ENCODE measurements at regions not wholly inside any gene's neighbourhood (a gene's known extent, or its start where the extent isn't known, plus 50 kb on each side); places are given as distances from the start of the nearest gene placed in this dataset.

- Histone ChIP-seq H3K27me3 (peaks cover 0 to 33% (median 9%) of the 10 kb centered on the region in 7 donors), H3K9me3 (no peaks in the 10 kb centered on the region), H3K36me3 (no peaks in the 10 kb centered on the region), H3K4me1 (no peaks in the 10 kb centered on the region), H3K27ac (no peak overlapping the region), H3K4me3 (no peak overlapping the region)
- DNase-seq (no peak), ATAC-seq (no peak)
- intact Hi-C loops (cut with DNase I): loop anchor here in 1 of 10 donors (10.0 kb wide), 1 partner anchor 64 kb away; no protein-coding TSS in a partner anchor
- no peak for TF ChIP-seq CTCF (IDR thresholded peaks at IDR 0.05)
- 21 to 23% methylated on average over 3 of the region's 3 CpGs for WGBS, 2 donors
These were observed 77.7 kb downstream of the LINC00237 start for GRCh38 chr20:21028436-21028835.

- 62 to 64% methylated on average over 7 of the region's 7 CpGs for WGBS, 2 donors
- no peak for ATAC-seq
- Histone ChIP-seq H3K4me1 (no peaks in the 10 kb centered on the region), H3K27me3 (peaks cover 0 to 35% (median 18%) of the 10 kb centered on the region in 7 donors), H3K36me3 (no peaks in the 10 kb centered on the region), H3K4me3 (no peak overlapping the region), H3K27ac (no peak overlapping the region), H3K9me3 (no peaks in the 10 kb centered on the region)
- intact Hi-C loops (cut with DNase I): loop anchor here in 1 of 10 donors (10.0 kb wide), 1 partner anchor 63 kb away; no protein-coding TSS in a partner anchor
- DNase-seq: no peak
- TF ChIP-seq CTCF (IDR thresholded peaks at IDR 0.05): no peak
These were observed 78.6 kb downstream of the LINC00237 start for GRCh38 chr20:21027569-21027968.

GRCh38 chr20:21026951-21027350, 79.2 kb downstream of the LINC00237 start:
- Histone ChIP-seq H3K27ac (no peak overlapping the region), H3K4me1 (no peaks in the 10 kb centered on the region), H3K9me3 (no peaks in the 10 kb centered on the region), H3K4me3 (no peak overlapping the region), H3K36me3 (no peaks in the 10 kb centered on the region), H3K27me3 (peaks cover 0 to 37% (median 23%) of the 10 kb centered on the region in 7 donors)
- DNase-seq (no peak), ATAC-seq (no peak)
- 84 to 85% methylated on average over 6 of the region's 6 CpGs for WGBS, 2 donors
- intact Hi-C loops (cut with DNase I): loop anchor here in 1 of 10 donors (10.0 kb wide), 1 partner anchor 62 kb away; no protein-coding TSS in a partner anchor
- no peak for TF ChIP-seq CTCF (IDR thresholded peaks at IDR 0.05)

GRCh38 chr20:21024420-21024819, 81.7 kb downstream of the LINC00237 start:
- no peak for TF ChIP-seq CTCF (IDR thresholded peaks at IDR 0.05)
- Histone ChIP-seq H3K27ac (no peak overlapping the region), H3K4me1 (peaks cover 0 to 4% (median 0%) of the 10 kb centered on the region in 9 donors), H3K4me3 (no peak overlapping the region), H3K36me3 (no peaks in the 10 kb centered on the region), H3K9me3 (no peaks in the 10 kb centered on the region), H3K27me3 (peaks cover 6 to 48% (median 36%) of the 10 kb centered on the region in 7 donors)
- 86 to 88% methylated on average over 3 of the region's 3 CpGs for WGBS, 2 donors
- ATAC-seq: no peak
- DNase-seq: no peak
- intact Hi-C loops (cut with DNase I): loop anchor here in 1 of 10 donors (10.0 kb wide), 1 partner anchor 60 kb away; no protein-coding TSS in a partner anchor
